Naive thymus-derived CD4-positive, alpha-beta T cell (primary cell): ENCODE measurements at regions not wholly inside any gene's neighbourhood (a gene's known extent, or its start where the extent isn't known, plus 50 kb on each side); places are given as distances from the start of the nearest gene placed in this dataset.
"Not testable (repeated sequence)": the region's sequence is repeated elsewhere in the genome, so short reads cannot be mapped to it uniquely, and the experiment has no call there.

ENCODE experiments used
- ATAC-seq: fragments of 150-1000 bp; cut with Tn5 transposase; 2 replicates; pipeline ENCODE4 v1.10.0; 2021; ENCODE audit warnings: mild to moderate bottlenecking, moderate library complexity
- CTCF ChIA-PET: fragments of 350-600 bp; sonication (Branson Sonifier 250); formaldehyde crosslinking; loops from one replicate; lab custom pipeline; 2021; ENCODE audit warnings: antibody characterized with exemption; lab: Charles Lee
- POLR2A ChIA-PET: fragments of 350-600 bp; sonication (Branson Sonifier 250); formaldehyde crosslinking; loops from one replicate; lab custom pipeline; 2021; ENCODE audit warnings: antibody characterized with exemption, inconsistent platforms; lab: Charles Lee
- DNase-seq, 9 donors: peaks; one replicate each; pipeline versions ENCODE4 v3.0.0 to v3.0.0-alpha.2; 2020 to 2022; ENCODE audit warnings: mixed read lengths in 1 of 9
- H3K27ac ChIP-seq: one replicate; pipeline ENCODE4 v1.7.0; 2013; ENCODE audit warnings: mild to moderate bottlenecking, low read depth, low read length, moderate library complexity
- H3K27me3 ChIP-seq, 2 donors: one replicate each; pipeline ENCODE4 v1.7.0; 2013; ENCODE audit warnings: low read length in 2 of 2, mild to moderate bottlenecking in 2 of 2, moderate library complexity in 2 of 2; ENCODE audit not compliant: control insufficient read depth in 2 of 2, insufficient read depth in 2 of 2
- H3K36me3 ChIP-seq, 3 experiments: 1 replicate in 2 of 3; 2 replicates in 1 of 3; pipeline ENCODE4 v1.7.0; 2013; ENCODE audit warnings: low read length in 3 of 3, mild to moderate bottlenecking in 3 of 3, moderate library complexity in 1 of 3; ENCODE audit not compliant: insufficient read depth in 3 of 3, control insufficient read depth in 2 of 3
- H3K4me1 ChIP-seq, 2 donors: one replicate each; pipeline ENCODE4 v1.7.0; 2013; ENCODE audit warnings: low read length in 2 of 2, mild to moderate bottlenecking in 2 of 2, moderate library complexity in 1 of 2; ENCODE audit not compliant: control insufficient read depth in 2 of 2, insufficient read depth in 2 of 2
- H3K4me3 ChIP-seq: 2 replicates; pipeline ENCODE4 v1.7.0; 2013; ENCODE audit warnings: mild to moderate bottlenecking, low read length
- H3K9me3 ChIP-seq, 3 experiments: 1 replicate in 2 of 3; 2 replicates in 1 of 3; pipeline ENCODE4 v1.7.0; 2013; ENCODE audit warnings: low read length in 3 of 3; ENCODE audit not compliant: control insufficient read depth in 2 of 3
- H3K27ac Mint-ChIP-seq, 9 donors: one replicate each; pipeline ENCODE4 v1.8.0; 2020 to 2022; ENCODE audit warnings: mixed read lengths in 9 of 9, mild to moderate bottlenecking in 8 of 9, moderate library complexity in 5 of 9, inconsistent platforms in 2 of 9
- H3K27me3 Mint-ChIP-seq, 5 donors: one replicate each; pipeline ENCODE4 v1.8.0; 2021 to 2022; ENCODE audit warnings: mixed read lengths in 5 of 5, mild to moderate bottlenecking in 1 of 5
- H3K36me3 Mint-ChIP-seq, 5 donors: one replicate each; pipeline ENCODE4 v1.8.0; 2020 to 2022; ENCODE audit warnings: mixed read lengths in 5 of 5, mild to moderate bottlenecking in 3 of 5, inconsistent platforms in 1 of 5
- H3K4me1 Mint-ChIP-seq, 7 donors: one replicate each; pipeline ENCODE4 v1.8.0; 2020 to 2022; ENCODE audit warnings: mixed read lengths in 7 of 7, mild to moderate bottlenecking in 3 of 7, inconsistent platforms in 1 of 7
- H3K4me3 Mint-ChIP-seq, 10 donors: one replicate each; pipeline ENCODE4 v1.8.0; 2020 to 2022; ENCODE audit warnings: mild to moderate bottlenecking in 10 of 10, mixed read lengths in 10 of 10, moderate library complexity in 6 of 10, inconsistent platforms in 2 of 10
- H3K9me3 Mint-ChIP-seq, 11 donors: one replicate each; pipeline ENCODE4 v1.8.0; 2020 to 2022; ENCODE audit warnings: mixed read lengths in 11 of 11, mild to moderate bottlenecking in 4 of 11, inconsistent platforms in 1 of 11, moderate library complexity in 1 of 11
- intact Hi-C, 2 donors: fragments of 100-400 bp; cut with micrococcal nuclease; formaldehyde crosslinking; loops; one replicate each; pipeline ENCODE4 v1.15.1; 2023

- H3K36me3 Mint-ChIP-seq, POLR2A ChIA-PET, H3K27me3 ChIP-seq, H3K4me3 ChIP-seq, CTCF ChIA-PET, DNase-seq, H3K4me1 ChIP-seq, H3K9me3 ChIP-seq, H3K4me1 Mint-ChIP-seq, H3K4me3 Mint-ChIP-seq, H3K27ac Mint-ChIP-seq, ATAC-seq, intact Hi-C loops, H3K27ac ChIP-seq, H3K36me3 ChIP-seq: not testable (repeated sequence)
- Mint-ChIP-seq H3K9me3 (peaks cover 4 to 40% (median 12%) of the 10 kb centered on the region in 11 donors), H3K27me3 (peaks cover 0 to 25% (median 18%) of the 10 kb centered on the region in 5 donors)
Measured at GRCh38 chr14:57110411-57110810, 158.3 kb downstream of the EXOC5 start.

GRCh38 chr14:57091030-57091608 lies 177.6 kb downstream of the EXOC5 start:
- no peaks in the 10 kb centered on the region for H3K9me3 ChIP-seq
- H3K4me3 ChIP-seq = no peak overlapping the region
- no peak overlapping the region for H3K4me3 Mint-ChIP-seq
- H3K36me3 ChIP-seq = no peaks in the 10 kb centered on the region
- no peak overlapping the region for H3K27ac Mint-ChIP-seq
- ChIA-PET POLR2A (no interaction called here), CTCF (no interaction called here)
- no peaks in the 10 kb centered on the region for H3K4me1 ChIP-seq
- H3K27me3 ChIP-seq = no peaks in the 10 kb centered on the region
- intact Hi-C loops = no loop called here
- H3K27me3 Mint-ChIP-seq = peaks cover 0 to 18% (median 6%) of the 10 kb centered on the region in 5 donors
- peaks cover 0 to 11% (median 4%) of the 10 kb centered on the region in 11 donors for H3K9me3 Mint-ChIP-seq
- ATAC-seq (no peak), DNase-seq (no peak)
- no peaks in the 10 kb centered on the region for H3K4me1 Mint-ChIP-seq
- H3K27ac ChIP-seq = no peak overlapping the region
- peaks cover 0 to 4% (median 0%) of the 10 kb centered on the region in 5 donors for H3K36me3 Mint-ChIP-seq

- H3K27ac ChIP-seq = no peak overlapping the region
- Mint-ChIP-seq H3K27me3 (peaks cover 0 to 14% (median 3%) of the 10 kb centered on the region in 5 donors), H3K36me3 (peaks cover 0 to under 1% (median 0%) of the 10 kb centered on the region in 5 donors), H3K9me3 (peaks cover 0 to 3% (median 0%) of the 10 kb centered on the region in 11 donors), H3K27ac (no peak overlapping the region), H3K4me1 (no peaks in the 10 kb centered on the region), H3K4me3 (no peak overlapping the region)
- no peaks in the 10 kb centered on the region for H3K36me3 ChIP-seq
- no peaks in the 10 kb centered on the region for H3K27me3 ChIP-seq
- no peak for DNase-seq
- no peaks in the 10 kb centered on the region for H3K9me3 ChIP-seq
- H3K4me1 ChIP-seq = no peaks in the 10 kb centered on the region
- intact Hi-C loops = no loop called here
- CTCF ChIA-PET = no interaction called here
- no peak overlapping the region for H3K4me3 ChIP-seq
- POLR2A ChIA-PET = no interaction called here
- ATAC-seq = no peak
Measured at GRCh38 chr14:57089901-57090300, 178.8 kb downstream of the EXOC5 start.

GRCh38 chr14:57087841-57088240 lies 180.9 kb downstream of the EXOC5 start:
- ATAC-seq = no peak
- no peaks in the 10 kb centered on the region for H3K4me1 Mint-ChIP-seq
- ChIA-PET CTCF (no interaction called here), POLR2A (no interaction called here)
- H3K27me3 Mint-ChIP-seq = peaks cover 0 to 26% (median 13%) of the 10 kb centered on the region in 5 donors
- Histone ChIP-seq H3K27me3 (no peaks in the 10 kb centered on the region), H3K9me3 (no peaks in the 10 kb centered on the region), H3K4me1 (no peaks in the 10 kb centered on the region), H3K4me3 (no peak overlapping the region), H3K36me3 (no peaks in the 10 kb centered on the region), H3K27ac (no peak overlapping the region)
- no peak overlapping the region for H3K4me3 Mint-ChIP-seq
- H3K36me3 Mint-ChIP-seq = no peaks in the 10 kb centered on the region
- intact Hi-C loops = no loop called here
- DNase-seq = no peak
- peak overlapping the region in 1 of 9 donors; percentile 62 for H3K27ac Mint-ChIP-seq
- no peaks in the 10 kb centered on the region for H3K9me3 Mint-ChIP-seq

DNA sequence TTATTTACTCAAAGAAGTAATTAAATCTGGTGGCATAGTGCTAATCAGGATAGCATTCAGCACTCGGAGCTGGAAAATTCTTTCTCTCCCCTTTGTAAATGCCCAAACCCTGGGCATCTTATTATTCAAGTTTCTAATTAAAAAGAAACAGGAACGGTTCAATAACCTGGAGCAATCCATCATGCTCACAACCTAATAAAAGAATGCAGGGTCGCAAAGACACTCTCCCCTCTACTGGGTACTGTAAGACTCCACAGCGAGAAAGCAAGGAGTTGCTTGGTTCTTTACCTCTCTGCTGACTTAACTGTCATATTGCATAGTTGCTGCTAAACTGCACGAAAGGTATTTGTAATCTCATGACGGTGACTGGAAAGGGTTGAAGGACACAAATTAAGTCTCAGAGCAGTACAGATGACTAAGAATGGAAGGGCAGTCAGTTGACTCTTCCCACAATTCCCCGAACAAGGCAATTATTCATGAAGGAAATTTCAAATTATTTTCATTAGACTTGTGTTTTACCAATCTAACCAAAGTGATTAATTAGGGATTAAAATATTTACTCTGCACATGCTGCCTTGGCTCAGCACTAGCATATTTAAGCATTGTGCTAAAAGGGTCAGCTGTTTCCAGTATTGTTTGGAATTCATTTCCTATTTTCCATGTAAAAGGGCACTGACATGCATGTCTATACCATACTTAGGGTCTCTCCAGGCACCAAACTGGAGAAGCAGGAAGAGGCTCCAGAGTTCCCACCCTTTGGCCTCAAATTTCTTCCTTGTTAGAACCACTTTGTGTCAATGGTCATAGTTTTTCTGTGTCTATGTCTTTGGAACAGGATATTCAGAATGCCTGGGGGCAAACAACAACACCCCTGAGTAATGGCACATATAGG lies 182.2 kb downstream of the EXOC5 start:
- Histone ChIP-seq H3K36me3 (no peaks in the 10 kb centered on the region), H3K27ac (no peak overlapping the region), H3K27me3 (no peaks in the 10 kb centered on the region), H3K4me1 (no peaks in the 10 kb centered on the region), H3K9me3 (no peaks in the 10 kb centered on the region), H3K4me3 (no peak overlapping the region)
- Mint-ChIP-seq H3K9me3 (no peaks in the 10 kb centered on the region), H3K4me3 (no peak overlapping the region), H3K27ac (no peak overlapping the region), H3K36me3 (no peaks in the 10 kb centered on the region), H3K27me3 (peaks cover 0 to 38% (median 19%) of the 10 kb centered on the region in 5 donors), H3K4me1 (no peaks in the 10 kb centered on the region)
- ChIA-PET POLR2A (no interaction called here), CTCF (no interaction called here)
- intact Hi-C loops = no loop called here
- DNase-seq = no peak
- no peak for ATAC-seq

DNA sequence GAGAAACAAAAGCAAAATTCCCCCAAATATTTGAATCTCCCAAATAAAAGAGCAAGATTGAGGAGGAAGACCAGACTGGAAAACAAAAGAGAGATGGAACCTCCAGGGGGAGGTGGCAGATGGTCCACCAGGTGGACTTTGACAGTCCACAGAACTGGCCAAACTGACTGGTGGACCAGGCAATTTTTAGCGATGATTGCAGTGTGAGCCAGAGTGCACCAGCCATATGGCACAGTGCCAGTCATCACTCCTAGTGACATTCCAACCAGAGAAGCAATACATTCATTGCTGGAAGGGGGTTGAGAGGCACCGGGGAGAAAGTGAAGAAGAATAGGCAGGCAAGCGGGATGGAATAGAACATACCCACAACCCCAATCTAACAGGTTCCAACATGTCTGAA lies 182.9 kb downstream of the EXOC5 start:
- no peak overlapping the region for H3K4me3 Mint-ChIP-seq
- Histone ChIP-seq H3K4me1 (no peaks in the 10 kb centered on the region), H3K36me3 (no peaks in the 10 kb centered on the region), H3K4me3 (no peak overlapping the region), H3K27ac (no peak overlapping the region), H3K27me3 (no peaks in the 10 kb centered on the region), H3K9me3 (no peaks in the 10 kb centered on the region)
- no peak overlapping the region for H3K27ac Mint-ChIP-seq
- H3K9me3 Mint-ChIP-seq = no peaks in the 10 kb centered on the region
- H3K27me3 Mint-ChIP-seq = peaks cover 0 to 39% (median 20%) of the 10 kb centered on the region in 5 donors
- ChIA-PET POLR2A (no interaction called here), CTCF (no interaction called here)
- ATAC-seq = no peak
- H3K36me3 Mint-ChIP-seq = no peaks in the 10 kb centered on the region
- H3K4me1 Mint-ChIP-seq = no peaks in the 10 kb centered on the region
- intact Hi-C loops = no loop called here
- DNase-seq = no peak
